ENCODE measurements at regions not wholly inside any gene's neighbourhood (a gene's known extent, or its start where the extent isn't known, plus 50 kb on each side); places are given as distances from the start of the nearest gene placed in this dataset.
A peak's percentile ranks its signal among the peaks of the same experiment; 100 is the strongest.
"Not testable (repeated sequence)": the region's sequence is repeated elsewhere in the genome, so short reads cannot be mapped to it uniquely, and the experiment has no call there.

GRCh38 chrX:63285375-63285774, 65.8 kb downstream of the SPIN4 start:
- no peak for DNase-seq

GRCh38 chrX:63284659-63285058, 66.5 kb downstream of the SPIN4 start:
- DNase-seq = no peak

- DNase-seq = no peak
Observed at GRCh38 chrX:63283348-63283747, 67.8 kb downstream of the SPIN4 start.

- no peak for DNase-seq
Observed at GRCh38 chrX:63282828-63283227, 68.3 kb downstream of the SPIN4 start.

- no peak for DNase-seq
Observed at GRCh38 chrX:63282077-63282476, 69.1 kb downstream of the SPIN4 start.

GRCh38 chrX:63281465-63281864, 69.7 kb downstream of the SPIN4 start:
- DNase-seq = no peak

GRCh38 chrX:63277394-63277793, 73.7 kb downstream of the SPIN4 start:
- DNase-seq = not testable (repeated sequence)

- DNase-seq = peak; percentile 19
Observed at GRCh38 chrX:63275127-63275526, 76.0 kb downstream of the SPIN4 start.

- DNase-seq = no peak
Observed at GRCh38 chrX:63270873-63271272, 80.3 kb downstream of the SPIN4 start.

- no peak for DNase-seq
Observed at GRCh38 chrX:63258144-63258543, 93.0 kb downstream of the SPIN4 start.

GRCh38 chrX:63250253-63250868, 100.8 kb downstream of the SPIN4 start:
- DNase-seq = no peak

- DNase-seq = not testable (repeated sequence)
Observed at GRCh38 chrX:63242689-63243088, 108.4 kb downstream of the SPIN4 start.

GRCh38 chrX:63235963-63236362, 115.2 kb downstream of the SPIN4 start:
- DNase-seq = not testable (repeated sequence)

GRCh38 chrX:63233013-63233412, 118.1 kb downstream of the SPIN4 start:
- not testable (repeated sequence) for DNase-seq

GRCh38 chrX:63218202-63218601, 132.9 kb downstream of the SPIN4 start:
- not testable (repeated sequence) for DNase-seq

- DNase-seq = not testable (repeated sequence)
Observed at GRCh38 chrX:63217549-63217948, 133.6 kb downstream of the SPIN4 start.

- DNase-seq = not testable (repeated sequence)
Observed at GRCh38 chrX:63209645-63210044, 141.5 kb downstream of the SPIN4 start.

- not testable (repeated sequence) for DNase-seq
Observed at GRCh38 chrX:63209128-63209527, 142.0 kb downstream of the SPIN4 start.

GRCh38 chrX:63204266-63205074, 146.7 kb downstream of the SPIN4 start:
- DNase-seq = not testable (repeated sequence)

- DNase-seq = not testable (repeated sequence)
Observed at GRCh38 chrX:63201987-63202386, 149.1 kb downstream of the SPIN4 start.

- DNase-seq = not testable (repeated sequence)
Observed at GRCh38 chrX:63198693-63199092, 152.4 kb downstream of the SPIN4 start.

GRCh38 chrX:63192366-63193041, 158.6 kb downstream of the SPIN4 start:
- DNase-seq = peak; percentile 9

GRCh38 chrX:63186137-63186536, 165.0 kb downstream of the SPIN4 start:
- no peak for DNase-seq

GRCh38 chrX:63179852-63180251, 171.3 kb downstream of the SPIN4 start:
- not testable (repeated sequence) for DNase-seq

Data from activated T-cell treated with anti-CD3 and anti-CD28 coated beads, Interleukin-2, amount 50 U/mL, for 1 hour (primary cell).